H9 (cell line): ENCODE measurements at regions not wholly inside any gene's neighbourhood (a gene's known extent, or its start where the extent isn't known, plus 50 kb on each side); places are given as distances from the start of the nearest gene placed in this dataset.

ENCODE experiments used
- DNase-seq: peaks from one replicate; pipeline ENCODE4 v3.0.0-alpha.2; 2017
- H2AFZ ChIP-seq: one replicate; pipeline ENCODE4 v1.6.1; 2013; ENCODE audit warnings: mild to moderate bottlenecking, low read length, control low read depth, moderate library complexity
- H2AK5ac ChIP-seq: 2 replicates; pipeline ENCODE4 v1.6.1; 2013; ENCODE audit warnings: low read length, control low read depth, mixed read lengths; ENCODE audit not compliant: insufficient read length
- H2BK120ac ChIP-seq: one replicate; pipeline ENCODE4 v1.6.1; 2013; ENCODE audit warnings: low read depth, mild to moderate bottlenecking, low read length, control low read depth, inconsistent platforms; ENCODE audit not compliant: poor library complexity, severe bottlenecking
- H2BK12ac ChIP-seq: 2 replicates; pipeline ENCODE4 v1.6.1; 2013; ENCODE audit warnings: low read length, control low read depth, mixed read lengths, low read depth; ENCODE audit not compliant: insufficient read length
- H2BK15ac ChIP-seq: 2 replicates; pipeline ENCODE4 v1.6.1; 2013; ENCODE audit warnings: low read depth, low read length, control low read depth
- H2BK20ac ChIP-seq: one replicate; pipeline ENCODE4 v1.6.1; 2013; ENCODE audit warnings: low read depth, mild to moderate bottlenecking, low read length, control low read depth, inconsistent platforms; ENCODE audit not compliant: poor library complexity, severe bottlenecking
- H2BK5ac ChIP-seq: 2 replicates; pipeline ENCODE4 v1.6.1; 2013; ENCODE audit warnings: low read length, control low read depth, mixed read lengths; ENCODE audit not compliant: insufficient read length
- H3K14ac ChIP-seq: 2 replicates; pipeline ENCODE4 v1.6.1; 2013; ENCODE audit warnings: low read length, control low read depth; ENCODE audit not compliant: insufficient read depth
- H3K18ac ChIP-seq: 2 replicates; pipeline ENCODE4 v1.6.1; 2013; ENCODE audit warnings: low read depth, mild to moderate bottlenecking, mixed read lengths, low read length, control low read depth; ENCODE audit not compliant: insufficient read length
- H3K23ac ChIP-seq: 2 replicates; pipeline ENCODE4 v1.6.1; 2013; ENCODE audit warnings: low read length, control low read depth, mixed read lengths, low read depth; ENCODE audit not compliant: insufficient read length
- H3K23me2 ChIP-seq: 2 replicates; pipeline ENCODE4 v1.6.1; 2013; ENCODE audit warnings: low read depth, mild to moderate bottlenecking, mixed read lengths, low read length, control low read depth; ENCODE audit not compliant: insufficient read length, poor library complexity, severe bottlenecking
- H3K27ac ChIP-seq: 2 replicates; pipeline ENCODE4 v1.5.1; 2013; ENCODE audit warnings: low read length, control low read depth, mixed read lengths, low read depth; ENCODE audit not compliant: insufficient read length
- H3K27me3 ChIP-seq: 2 replicates; pipeline ENCODE4 v1.6.1; 2013; ENCODE audit warnings: low read length, control low read depth, inconsistent platforms; ENCODE audit not compliant: insufficient read depth
- H3K4ac ChIP-seq: 2 replicates; pipeline ENCODE4 v1.6.1; 2013; ENCODE audit warnings: low read depth, mild to moderate bottlenecking, control low read depth, inconsistent platforms, low read length, moderate library complexity
- H3K4me1 ChIP-seq: 2 replicates; pipeline ENCODE4 v1.6.1; 2013; ENCODE audit warnings: low read length, control low read depth, inconsistent platforms; ENCODE audit not compliant: insufficient read depth
- H3K4me2 ChIP-seq: 2 replicates; pipeline ENCODE4 v1.6.1; 2013; ENCODE audit warnings: low read length, control low read depth, mixed read lengths; ENCODE audit not compliant: insufficient read length, insufficient read depth
- H3K56ac ChIP-seq: 2 replicates; pipeline ENCODE4 v1.6.1; 2013; ENCODE audit warnings: low read depth, mild to moderate bottlenecking, mixed read lengths, low read length, control low read depth; ENCODE audit not compliant: insufficient read length
- H3K79me1 ChIP-seq: 2 replicates; pipeline ENCODE4 v1.6.1; 2013; ENCODE audit warnings: low read depth, mild to moderate bottlenecking, moderate library complexity, low read length, control low read depth, inconsistent platforms; ENCODE audit not compliant: insufficient read depth, poor library complexity, severe bottlenecking
- H3K79me2 ChIP-seq: 2 replicates; pipeline ENCODE4 v1.6.1; 2013; ENCODE audit warnings: low read length, control low read depth, inconsistent platforms; ENCODE audit not compliant: insufficient read depth
- H3K9ac ChIP-seq: 2 replicates; pipeline ENCODE4 v1.6.1; 2013; ENCODE audit warnings: low read length, control low read depth, mixed read lengths; ENCODE audit not compliant: insufficient read length; ENCODE audit errors: extremely low read depth
- H3K9me3 ChIP-seq: one replicate; pipeline ENCODE4 v1.6.1; 2013; ENCODE audit warnings: low read depth, low read length, inconsistent platforms; ENCODE audit not compliant: control insufficient read depth
- H3T11ph ChIP-seq: one replicate; pipeline ENCODE4 v1.6.1; 2013; ENCODE audit warnings: mild to moderate bottlenecking, low read length, control low read depth, inconsistent platforms
- H4K20me1 ChIP-seq: one replicate; pipeline ENCODE4 v1.6.1; 2013; ENCODE audit not compliant: control insufficient read depth, insufficient read length, insufficient read depth
- H4K5ac ChIP-seq: 2 replicates; pipeline ENCODE4 v1.6.1; 2013; ENCODE audit warnings: low read depth, mild to moderate bottlenecking, mixed read lengths, low read length, control low read depth; ENCODE audit not compliant: insufficient read length
- H4K8ac ChIP-seq: replicated peaks from 2 replicates; pipeline ENCODE4 v1.6.1; 2013; ENCODE audit warnings: low read length, control low read depth, mixed read lengths, low read depth; ENCODE audit not compliant: insufficient read length
- H4K91ac ChIP-seq: 2 replicates; pipeline ENCODE4 v1.6.1; 2013; ENCODE audit warnings: low read depth, mild to moderate bottlenecking, moderate library complexity, mixed read lengths, low read length, control low read depth; ENCODE audit not compliant: insufficient read length
- H3K27ac Mint-ChIP-seq, 3 experiments: 2 replicates in 2 of 3; 3 replicates in 1 of 3; pipeline ENCODE4 v1.8.0; 2020 to 2021; ENCODE audit warnings: mixed read lengths in 3 of 3, mild to moderate bottlenecking in 1 of 3, moderate library complexity in 1 of 3
- H3K27me3 Mint-ChIP-seq: 2 replicates; pipeline ENCODE4 v1.8.0; 2021; ENCODE audit warnings: low read depth, mild to moderate bottlenecking, moderate library complexity, mixed read lengths
- H3K36me3 Mint-ChIP-seq, 3 experiments: 2 replicates in 2 of 3; 3 replicates in 1 of 3; pipeline ENCODE4 v1.8.0; 2020 to 2021; ENCODE audit warnings: low read depth in 3 of 3, mixed read lengths in 3 of 3; ENCODE audit not compliant: insufficient read depth in 1 of 3
- H3K4me1 Mint-ChIP-seq, 2 experiments: 2 replicates each; pipeline ENCODE4 v1.8.0; 2020; ENCODE audit warnings: mixed read lengths in 2 of 2
- H3K4me3 Mint-ChIP-seq, 2 experiments: 2 replicates in 1 of 2; 3 replicates in 1 of 2; pipeline ENCODE4 v1.8.0; 2020 to 2021; ENCODE audit warnings: mild to moderate bottlenecking in 2 of 2, mixed read lengths in 2 of 2, moderate library complexity in 1 of 2
- H3K9me3 Mint-ChIP-seq, 2 experiments: 2 replicates in 1 of 2; 3 replicates in 1 of 2; pipeline ENCODE4 v1.8.0; 2020; ENCODE audit warnings: mild to moderate bottlenecking in 2 of 2, mixed read lengths in 2 of 2, moderate library complexity in 1 of 2
- whole genome bisulfite sequencing: extraction: QIAGEN DNeasy Blood & Tissue Kit; methylation state at CpG from one replicate; pipeline ENCODE4 v1.1.7; 2013; ENCODE audit warnings: missing lambda C conversion rate, low lambda C conversion rate, mixed read lengths; ENCODE audit not compliant: insufficient read length; ENCODE audit errors: extremely low coverage; 5-methylcytosine and 5-hydroxymethylcytosine counted together
- TF ChIP-seq, protein P1 (sequence below): fragments of 200-600 bp; sonication (generic); conservative IDR thresholded peaks from 3 replicates; pipeline ENCODE4 v1.8.0; 2021; ENCODE audit warnings: antibody characterized with exemption, mild to moderate bottlenecking

DNA sequence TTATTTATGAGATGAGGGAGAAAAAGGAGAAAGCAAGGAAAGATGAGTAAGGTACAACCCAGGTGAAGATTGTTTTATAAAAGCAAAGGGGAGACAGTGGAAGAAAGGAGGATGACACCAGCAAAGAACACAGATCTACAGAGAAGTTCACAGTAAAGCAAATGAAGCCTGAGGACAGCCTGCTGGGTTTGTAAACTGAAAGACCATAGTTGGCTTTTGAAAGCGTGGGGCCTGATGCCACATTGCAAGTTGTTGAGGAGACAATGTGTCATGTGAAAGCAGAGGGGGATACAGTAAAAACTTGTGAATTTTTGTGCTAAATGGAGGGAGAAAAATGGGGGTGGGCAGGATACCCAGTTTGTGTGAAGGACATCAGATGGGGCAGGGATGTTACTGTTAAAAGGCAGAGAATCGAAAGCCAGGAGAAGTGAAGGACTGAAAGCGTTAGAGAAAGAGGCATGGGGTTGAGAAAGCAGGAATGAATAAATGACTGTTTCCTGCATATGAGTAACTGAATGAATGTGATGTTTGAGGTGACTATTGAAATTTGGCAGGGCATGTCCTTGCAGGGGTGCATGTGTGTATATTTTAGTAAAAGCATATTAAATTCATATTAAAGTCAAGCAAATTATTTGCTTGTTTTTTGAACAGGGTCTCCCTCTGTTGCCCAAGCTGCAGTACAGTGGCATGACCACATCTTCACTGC, 69.6 kb downstream of the SPRY1 start:
- no peak overlapping the region for H3K4me3 Mint-ChIP-seq
- Histone ChIP-seq H3K79me2 (no peaks in the 10 kb centered on the region), H2BK120ac (no peak overlapping the region), H3K4me1 (no peaks in the 10 kb centered on the region; the same call in 1 of the 2 replicates), H3K27ac (no peak overlapping the region), H4K5ac (no peak overlapping the region), H3K56ac (no peak overlapping the region), H3T11ph (no peak overlapping the region), H4K8ac (no peak overlapping the region), H3K9ac (no peak overlapping the region), H4K20me1 (no peaks in the 10 kb centered on the region), H3K14ac (no peak overlapping the region), H3K9me3 (no peaks in the 10 kb centered on the region), H4K91ac (no peak overlapping the region), H2BK15ac (no peak overlapping the region), H3K4ac (no peak overlapping the region), H2AFZ (no peak overlapping the region), H3K4me2 (no peak overlapping the region), H2AK5ac (no peak overlapping the region), H3K23me2 (no peaks in the 10 kb centered on the region), H3K18ac (no peak overlapping the region), H3K23ac (no peak overlapping the region), H3K27me3 (no peaks in the 10 kb centered on the region), H2BK5ac (no peak overlapping the region), H3K79me1 (no peaks in the 10 kb centered on the region), H2BK12ac (no peak overlapping the region), H2BK20ac (no peak overlapping the region)
- peaks cover 11 to 12% of the 10 kb centered on the region in 2 experiments for H3K4me1 Mint-ChIP-seq
- no peaks in the 10 kb centered on the region for H3K9me3 Mint-ChIP-seq
- H3K36me3 Mint-ChIP-seq = no peaks in the 10 kb centered on the region
- no peaks in the 10 kb centered on the region for H3K27me3 Mint-ChIP-seq
- TF ChIP-seq, protein P1, sequence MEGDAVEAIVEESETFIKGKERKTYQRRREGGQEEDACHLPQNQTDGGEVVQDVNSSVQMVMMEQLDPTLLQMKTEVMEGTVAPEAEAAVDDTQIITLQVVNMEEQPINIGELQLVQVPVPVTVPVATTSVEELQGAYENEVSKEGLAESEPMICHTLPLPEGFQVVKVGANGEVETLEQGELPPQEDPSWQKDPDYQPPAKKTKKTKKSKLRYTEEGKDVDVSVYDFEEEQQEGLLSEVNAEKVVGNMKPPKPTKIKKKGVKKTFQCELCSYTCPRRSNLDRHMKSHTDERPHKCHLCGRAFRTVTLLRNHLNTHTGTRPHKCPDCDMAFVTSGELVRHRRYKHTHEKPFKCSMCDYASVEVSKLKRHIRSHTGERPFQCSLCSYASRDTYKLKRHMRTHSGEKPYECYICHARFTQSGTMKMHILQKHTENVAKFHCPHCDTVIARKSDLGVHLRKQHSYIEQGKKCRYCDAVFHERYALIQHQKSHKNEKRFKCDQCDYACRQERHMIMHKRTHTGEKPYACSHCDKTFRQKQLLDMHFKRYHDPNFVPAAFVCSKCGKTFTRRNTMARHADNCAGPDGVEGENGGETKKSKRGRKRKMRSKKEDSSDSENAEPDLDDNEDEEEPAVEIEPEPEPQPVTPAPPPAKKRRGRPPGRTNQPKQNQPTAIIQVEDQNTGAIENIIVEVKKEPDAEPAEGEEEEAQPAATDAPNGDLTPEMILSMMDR = no peak
- no CpG with 5 or more reads among the region's 3 CpGs for WGBS
- no peak for DNase-seq
- H3K27ac Mint-ChIP-seq = peak overlapping the region in 1 of 3 experiments; percentile 24; a peak in 2 of 7 replicates
